ENCODE measurements at regions not wholly inside any gene's neighbourhood (a gene's known extent, or its start where the extent isn't known, plus 50 kb on each side); places are given as distances from the start of the nearest gene placed in this dataset.

- no TSS peak for BruUV-seq (replicated peaks)
- FAIRE-seq = no peak
- H3K9ac ChIP-seq (replicated peaks; ENCODE audit: extremely low read depth, insufficient read depth, low read length) = no peak overlapping the region
- no peak overlapping the region for H3K4me2 ChIP-seq (ENCODE audit: insufficient read depth, low read length)
- TF ChIP-seq EZH2 (IDR thresholded peaks at IDR 0.05; ENCODE audit: borderline replicate concordance, low read depth, low read length, severe bottlenecking) = no peak
- TF ChIP-seq GATA2 (IDR thresholded peaks at IDR 0.05; ENCODE audit: insufficient read depth, insufficient read length, low read depth, low read length) = no peak
- no peak for TF ChIP-seq POLR2A (IDR thresholded peaks at IDR 0.05; ENCODE audit: low read depth, low read length)
- no peak for TF ChIP-seq JUN (IDR thresholded peaks at IDR 0.05; ENCODE audit: borderline replicate concordance, insufficient read depth, insufficient read length, low read depth)
- no peak for TF ChIP-seq MAX (IDR thresholded peaks at IDR 0.05; ENCODE audit: insufficient read depth, insufficient read length)
- no peak for TF ChIP-seq MYC (IDR thresholded peaks at IDR 0.05; ENCODE audit: low read depth, low read length)
- no peak overlapping the region for H3K27ac ChIP-seq (ENCODE audit: insufficient read depth, low read depth, low read length)
- no peaks in the 10 kb centered on the region for H3K36me3 ChIP-seq (ENCODE audit: control insufficient read depth in 2 of 2, extremely low read depth in 1 of 2, insufficient read depth in 2 of 2, low read length in 2 of 2)
- dilution Hi-C loops (cut with MboI; ENCODE audit: extremely low pct_ligation_motif_present, low sequenced_read_pairs) (no loop called here), intact Hi-C loops (cut with micrococcal nuclease) (no loop called here)
- ChIA-PET POLR2A (no interaction called here), CTCF (interaction anchor here (0.7 kb wide), 1 partner anchor 22 kb away, joined by 3 read pairs; no protein-coding TSS in a partner anchor)
- no peak for DNase-seq (ENCODE audit: low read depth, low spot score)
- H3K27me3 ChIP-seq (ENCODE audit: control insufficient read depth in 2 of 2, insufficient read depth in 2 of 2, low read length in 2 of 2) = no peaks in the 10 kb centered on the region
- no peak overlapping the region for H3K4me3 ChIP-seq (replicated peaks in 1 of 3; ENCODE audit: insufficient read depth in 1 of 3, low read depth in 1 of 3, low read length in 3 of 3)
- H3K4me1 ChIP-seq (ENCODE audit: control insufficient read depth, extremely low read depth, insufficient read depth, low read length) = no peaks in the 10 kb centered on the region
- no peaks in the 10 kb centered on the region for H3K79me2 ChIP-seq (ENCODE audit: control insufficient read depth, insufficient read depth, low read length)
- no peak overlapping the region for H2AFZ ChIP-seq (ENCODE audit: low read depth, low read length)
- no peaks in the 10 kb centered on the region for H3K9me1 ChIP-seq (replicated peaks; ENCODE audit: control insufficient read depth, extremely low read depth, insufficient read depth, low read length)
- H3K9me3 ChIP-seq (replicated peaks; ENCODE audit: control insufficient read depth, insufficient read depth, low read length) = no peaks in the 10 kb centered on the region
- H4K20me1 ChIP-seq (replicated peaks; ENCODE audit: control insufficient read depth, extremely low read depth, insufficient read depth, low read length) = no peaks in the 10 kb centered on the region
Measured at GRCh38 chr7:123319911-123320310, 120.1 kb upstream of the SLC13A1 start.

GRCh38 chr7:123314886-123315285 lies 115.1 kb upstream of the SLC13A1 start:
- no peak for TF ChIP-seq MAX (IDR thresholded peaks at IDR 0.05; ENCODE audit: insufficient read depth, insufficient read length)
- Histone ChIP-seq H3K4me2 (ENCODE audit: insufficient read depth, low read length) (no peak overlapping the region), H3K4me1 (ENCODE audit: control insufficient read depth, extremely low read depth, insufficient read depth, low read length) (no peaks in the 10 kb centered on the region), H3K9me1 (replicated peaks; ENCODE audit: control insufficient read depth, extremely low read depth, insufficient read depth, low read length) (no peaks in the 10 kb centered on the region), H2AFZ (ENCODE audit: low read depth, low read length) (no peak overlapping the region), H3K9ac (replicated peaks; ENCODE audit: extremely low read depth, insufficient read depth, low read length) (no peak overlapping the region), H3K27me3 (ENCODE audit: control insufficient read depth in 2 of 2, insufficient read depth in 2 of 2, low read length in 2 of 2) (no peaks in the 10 kb centered on the region), H3K79me2 (ENCODE audit: control insufficient read depth, insufficient read depth, low read length) (no peaks in the 10 kb centered on the region), H3K9me3 (replicated peaks; ENCODE audit: control insufficient read depth, insufficient read depth, low read length) (no peaks in the 10 kb centered on the region), H3K36me3 (ENCODE audit: control insufficient read depth in 2 of 2, extremely low read depth in 1 of 2, insufficient read depth in 2 of 2, low read length in 2 of 2) (no peaks in the 10 kb centered on the region), H4K20me1 (replicated peaks; ENCODE audit: control insufficient read depth, extremely low read depth, insufficient read depth, low read length) (no peaks in the 10 kb centered on the region), H3K4me3 (replicated peaks in 1 of 3; ENCODE audit: insufficient read depth in 1 of 3, low read depth in 1 of 3, low read length in 3 of 3) (no peak overlapping the region), H3K27ac (ENCODE audit: insufficient read depth, low read depth, low read length) (no peak overlapping the region)
- dilution Hi-C loops (cut with MboI; ENCODE audit: extremely low pct_ligation_motif_present, low sequenced_read_pairs) (no loop called here), intact Hi-C loops (cut with micrococcal nuclease) (no loop called here)
- BruUV-seq (replicated peaks) = no TSS peak
- CTCF ChIA-PET = no interaction called here
- DNase-seq (ENCODE audit: low read depth, low spot score) (no peak), FAIRE-seq (no peak)
- POLR2A ChIA-PET = no interaction called here

Measured in endothelial cell of umbilical vein (primary cell).